ENCODE measurements at regions not wholly inside any gene's neighbourhood (a gene's known extent, or its start where the extent isn't known, plus 50 kb on each side); places are given as distances from the start of the nearest gene placed in this dataset.

- Histone ChIP-seq H3K4me3 (no peak overlapping the region), H3K27me3 (no peaks in the 10 kb centered on the region), H3K36me3 (no peaks in the 10 kb centered on the region), H3K4me1 (no peaks in the 10 kb centered on the region), H3K9me3 (no peaks in the 10 kb centered on the region), H3K27ac (no peak overlapping the region)
- DNase-seq (no peak), FAIRE-seq (no peak), ATAC-seq (no peak)
- TF ChIP-seq, protein P1, sequence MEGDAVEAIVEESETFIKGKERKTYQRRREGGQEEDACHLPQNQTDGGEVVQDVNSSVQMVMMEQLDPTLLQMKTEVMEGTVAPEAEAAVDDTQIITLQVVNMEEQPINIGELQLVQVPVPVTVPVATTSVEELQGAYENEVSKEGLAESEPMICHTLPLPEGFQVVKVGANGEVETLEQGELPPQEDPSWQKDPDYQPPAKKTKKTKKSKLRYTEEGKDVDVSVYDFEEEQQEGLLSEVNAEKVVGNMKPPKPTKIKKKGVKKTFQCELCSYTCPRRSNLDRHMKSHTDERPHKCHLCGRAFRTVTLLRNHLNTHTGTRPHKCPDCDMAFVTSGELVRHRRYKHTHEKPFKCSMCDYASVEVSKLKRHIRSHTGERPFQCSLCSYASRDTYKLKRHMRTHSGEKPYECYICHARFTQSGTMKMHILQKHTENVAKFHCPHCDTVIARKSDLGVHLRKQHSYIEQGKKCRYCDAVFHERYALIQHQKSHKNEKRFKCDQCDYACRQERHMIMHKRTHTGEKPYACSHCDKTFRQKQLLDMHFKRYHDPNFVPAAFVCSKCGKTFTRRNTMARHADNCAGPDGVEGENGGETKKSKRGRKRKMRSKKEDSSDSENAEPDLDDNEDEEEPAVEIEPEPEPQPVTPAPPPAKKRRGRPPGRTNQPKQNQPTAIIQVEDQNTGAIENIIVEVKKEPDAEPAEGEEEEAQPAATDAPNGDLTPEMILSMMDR (IDR thresholded peaks at IDR 0.05) = no peak
- intact Hi-C loops (cut with DNase I) = no loop called here
- 9 to 11% methylated on average over 1 of the region's 1 CpG for WGBS, 2 donors
These were observed 537.0 kb downstream of the SLC6A15 start for GRCh38 chr12:84375449-84376170.

GRCh38 chr12:84362552-84362897 is 550.1 kb downstream of the SLC6A15 start:
- peak in 1 of 6 donors; percentile 39 for DNase-seq

GRCh38 chr12:84361651-84362551 is 550.7 kb downstream of the SLC6A15 start:
- DNase-seq (peak in 2 of 6 donors; percentile 48 to 70), ATAC-seq (no peak), FAIRE-seq (no peak)
- H3K4me1 ChIP-seq = no peaks in the 10 kb centered on the region
- no peak overlapping the region for H3K27ac ChIP-seq
- no peaks in the 10 kb centered on the region for H3K27me3 ChIP-seq
- no peaks in the 10 kb centered on the region for H3K36me3 ChIP-seq
- intact Hi-C loops (cut with DNase I) = no loop called here
- 91 to 92% methylated on average over 25 to 27 of the region's 27 CpGs for WGBS, 2 donors
- TF ChIP-seq, protein P1 (IDR thresholded peaks at IDR 0.05) = no peak
- H3K4me3 ChIP-seq = no peak overlapping the region
- H3K9me3 ChIP-seq = no peaks in the 10 kb centered on the region

More at GRCh38 chr12:84362552-84362897, 550.1 kb downstream of the SLC6A15 start:
- Histone ChIP-seq H3K4me3 (no peak overlapping the region), H3K27ac (no peak overlapping the region), H3K27me3 (no peaks in the 10 kb centered on the region), H3K4me1 (no peaks in the 10 kb centered on the region), H3K9me3 (no peaks in the 10 kb centered on the region), H3K36me3 (no peaks in the 10 kb centered on the region)
- peak in 1 of 4 donors; percentile 18 for ATAC-seq
- no peak for FAIRE-seq
- intact Hi-C loops (cut with DNase I) = no loop called here
- 88 to 89% methylated on average over 7 of the region's 7 CpGs for WGBS, 2 donors
- TF ChIP-seq, protein P1 (IDR thresholded peaks at IDR 0.05) = no peak

DNA sequence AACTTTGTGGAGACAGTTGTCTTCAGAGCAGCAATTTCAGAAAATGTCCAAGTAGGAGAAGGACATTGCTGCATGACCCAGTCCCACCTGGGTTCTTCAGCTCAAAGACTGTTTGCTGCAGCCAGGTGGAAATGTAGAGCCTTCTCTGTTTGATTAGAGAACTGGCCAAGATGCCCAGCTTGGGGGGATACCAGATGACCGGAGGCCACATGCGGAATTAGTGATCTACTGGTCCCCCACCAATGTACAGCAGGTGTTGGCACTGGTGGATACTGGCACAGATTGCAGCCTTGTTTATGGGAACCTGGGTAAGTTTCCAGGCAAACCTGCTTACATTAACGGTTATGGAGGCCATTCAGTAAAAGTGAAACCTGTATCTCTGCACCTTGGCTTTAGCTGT is 555.3 kb downstream of the SLC6A15 start:
- WGBS, 2 donors = 92 to 97% methylated on average over 3 of the region's 3 CpGs
- no peaks in the 10 kb centered on the region for H3K27me3 ChIP-seq
- H3K36me3 ChIP-seq = no peaks in the 10 kb centered on the region
- no peak overlapping the region for H3K27ac ChIP-seq
- DNase-seq = no peak
- no peaks in the 10 kb centered on the region for H3K9me3 ChIP-seq
- no peak overlapping the region for H3K4me3 ChIP-seq
- intact Hi-C loops (cut with DNase I) = no loop called here
- FAIRE-seq = no peak
- ATAC-seq = no peak
- TF ChIP-seq, protein P1 (IDR thresholded peaks at IDR 0.05) = no peak
- H3K4me1 ChIP-seq = no peaks in the 10 kb centered on the region

Data from pancreas (tissue), 10 donors.